ELR (cell line): ENCODE measurements at regions not wholly inside any gene's neighbourhood (a gene's known extent, or its start where the extent isn't known, plus 50 kb on each side); places are given as distances from the start of the nearest gene placed in this dataset.

ENCODE experiments used
- DNase-seq: peaks from one replicate; pipeline ENCODE4 v3.0.0-alpha.2; 2015; ENCODE audit warnings: low read depth

DNA sequence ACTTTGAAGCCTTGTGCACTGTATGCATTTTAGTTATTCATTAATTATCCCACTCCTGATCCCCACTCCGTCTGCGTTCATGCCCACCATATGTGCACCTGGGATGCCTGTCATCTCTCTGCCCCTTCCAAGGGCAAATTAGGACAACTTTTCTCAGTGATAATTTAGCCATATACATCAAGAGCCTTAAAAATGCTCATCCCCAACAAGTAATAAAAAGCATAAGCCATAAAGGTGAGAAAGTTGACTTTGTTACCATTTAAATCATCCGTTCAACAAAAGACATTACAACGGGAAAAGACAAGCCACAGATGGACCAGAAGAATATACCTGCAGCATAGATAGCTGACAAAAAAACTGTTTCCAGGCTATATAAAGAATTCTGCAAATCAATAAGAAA lies 131.4 kb upstream of the LINGO1 start:
- no peak for DNase-seq

DNA sequence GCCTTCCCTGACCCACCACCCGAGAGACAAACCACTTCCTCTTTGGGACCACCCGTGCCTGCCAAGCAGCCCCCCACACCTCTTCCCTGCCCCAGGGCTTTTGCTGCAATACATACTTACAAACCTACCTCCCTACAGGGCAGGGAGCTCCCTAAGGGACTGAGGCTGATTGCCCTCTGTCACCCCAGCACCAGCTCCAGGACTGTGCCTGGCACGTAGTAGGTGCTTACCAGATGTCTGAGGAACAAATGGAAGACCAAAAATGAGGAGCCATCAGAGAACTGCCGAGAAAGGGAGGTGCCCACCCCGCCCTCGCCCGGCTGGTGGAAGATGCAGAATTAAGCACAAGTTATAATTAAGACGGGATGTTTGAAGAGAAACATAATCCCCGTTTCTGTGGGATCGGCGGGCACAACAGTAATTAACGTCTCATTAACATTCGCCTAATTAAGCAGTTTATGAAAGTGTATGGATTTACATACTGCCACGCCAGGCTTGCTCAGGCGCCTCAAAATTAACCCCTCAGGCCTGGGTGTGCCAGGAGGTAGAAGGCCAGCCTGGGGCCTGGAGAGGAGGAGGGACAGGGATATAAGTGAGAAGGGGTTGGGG lies 130.1 kb upstream of the LINGO1 start:
- no peak for DNase-seq

DNA sequence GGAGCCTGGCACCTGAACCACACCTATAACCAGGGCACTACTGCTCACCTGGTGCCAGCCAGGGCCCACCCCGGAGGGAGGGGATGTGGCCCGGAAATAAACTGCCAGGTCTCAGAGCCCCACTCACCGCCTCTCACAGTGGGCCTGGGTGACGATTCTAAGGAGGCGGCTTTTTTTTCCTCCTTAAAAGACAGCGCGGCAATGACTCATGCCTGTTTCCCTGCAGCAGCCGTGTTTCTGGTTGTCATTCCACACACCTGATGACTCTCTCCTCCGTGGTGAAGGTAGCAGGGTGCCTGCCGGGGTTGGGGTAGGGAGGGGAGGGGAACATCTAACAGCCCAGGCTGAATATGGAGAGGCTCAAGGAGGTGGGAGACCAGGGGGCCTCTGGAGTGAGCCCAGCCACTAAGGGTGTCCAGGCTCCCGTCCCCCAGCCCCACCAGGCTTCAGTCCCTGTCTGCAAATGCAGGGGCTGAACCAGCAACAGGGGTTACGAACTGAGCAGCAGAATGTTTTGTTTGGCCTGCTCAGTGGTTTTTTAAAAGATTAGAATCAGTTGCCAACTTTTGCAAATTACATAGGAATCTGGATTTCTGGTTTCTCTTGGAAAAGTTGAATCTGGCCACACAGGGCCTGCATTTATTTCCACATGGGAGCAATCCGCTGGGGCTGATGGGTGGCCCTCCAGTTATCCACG lies 127.3 kb upstream of the LINGO1 start:
- no peak for DNase-seq

DNA sequence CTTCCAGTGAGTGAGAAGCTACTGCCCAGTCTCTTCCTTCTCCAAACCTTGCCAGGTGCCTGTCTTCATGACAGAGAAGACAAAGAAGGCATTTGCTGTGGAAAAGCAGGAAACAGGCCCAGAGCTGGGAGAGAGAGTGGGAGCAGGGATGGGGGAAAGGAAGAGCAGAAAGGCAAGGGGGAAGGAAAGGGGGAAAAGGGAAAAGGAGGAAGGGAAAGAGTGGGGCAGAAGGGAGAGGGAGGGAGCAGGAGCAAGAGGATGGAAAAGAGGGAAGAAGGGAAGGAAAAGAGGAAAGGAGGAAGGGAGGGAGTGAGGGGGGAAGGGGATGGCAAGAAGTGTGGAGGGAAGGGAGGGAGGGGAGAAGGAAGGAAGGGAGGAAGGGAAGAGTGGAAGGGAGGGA lies 121.2 kb upstream of the LINGO1 start:
- no peak for DNase-seq

DNA sequence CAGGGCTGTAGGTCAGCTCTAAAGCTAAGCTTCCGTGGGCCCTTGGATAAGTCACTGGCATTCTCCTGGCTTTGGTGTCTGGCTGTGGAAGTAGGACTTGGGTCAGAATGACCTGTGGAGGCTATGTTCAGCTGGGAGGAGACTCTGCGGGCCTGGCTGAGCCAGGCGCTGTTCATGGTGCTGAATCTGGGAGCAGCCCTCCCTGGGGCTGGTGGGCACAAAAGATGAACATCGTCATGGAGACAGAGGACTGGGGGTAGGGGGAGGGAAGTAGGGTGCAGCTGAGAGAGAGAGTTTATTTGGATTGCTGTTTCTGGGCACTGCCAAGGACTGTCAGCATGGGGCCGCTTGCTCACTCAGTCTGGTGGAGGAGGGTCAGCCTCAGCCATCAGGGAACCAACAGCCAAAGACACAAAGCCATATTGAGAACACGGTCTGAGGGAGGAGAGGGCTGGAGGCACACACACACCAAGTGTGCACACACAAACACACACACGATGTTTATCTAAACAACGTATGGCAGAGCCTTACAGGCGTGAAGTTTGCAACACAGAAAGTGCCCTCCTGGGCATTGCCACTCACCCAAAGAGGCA lies 120.7 kb upstream of the LINGO1 start:
- DNase-seq = peak; percentile 18

DNA sequence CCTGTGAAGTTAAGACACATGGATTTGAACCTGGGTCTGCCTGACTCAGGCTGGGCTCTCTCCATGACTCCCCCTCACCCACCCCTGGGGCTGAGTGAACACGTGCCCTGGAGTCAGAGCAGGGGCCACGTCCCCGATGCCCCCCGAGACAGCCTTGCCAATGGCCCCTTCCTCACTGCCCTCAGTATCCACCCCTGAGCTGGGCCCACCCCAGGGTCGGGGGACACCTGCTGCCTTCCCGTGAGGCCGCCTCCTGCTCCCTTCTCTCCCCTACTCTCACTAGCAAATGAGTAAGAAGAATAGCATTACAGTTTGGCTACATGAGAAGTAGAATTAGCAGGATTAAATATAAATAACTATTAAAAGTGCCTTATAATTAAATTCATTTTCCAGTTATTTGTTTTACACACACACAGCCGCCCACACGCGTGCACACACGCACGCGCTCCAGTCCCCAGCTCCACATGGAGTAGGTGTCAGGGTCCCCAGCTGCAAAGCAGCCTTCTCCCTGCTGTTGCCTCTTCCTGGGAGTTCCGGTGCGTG lies 117.4 kb upstream of the LINGO1 start:
- no peak for DNase-seq

DNA sequence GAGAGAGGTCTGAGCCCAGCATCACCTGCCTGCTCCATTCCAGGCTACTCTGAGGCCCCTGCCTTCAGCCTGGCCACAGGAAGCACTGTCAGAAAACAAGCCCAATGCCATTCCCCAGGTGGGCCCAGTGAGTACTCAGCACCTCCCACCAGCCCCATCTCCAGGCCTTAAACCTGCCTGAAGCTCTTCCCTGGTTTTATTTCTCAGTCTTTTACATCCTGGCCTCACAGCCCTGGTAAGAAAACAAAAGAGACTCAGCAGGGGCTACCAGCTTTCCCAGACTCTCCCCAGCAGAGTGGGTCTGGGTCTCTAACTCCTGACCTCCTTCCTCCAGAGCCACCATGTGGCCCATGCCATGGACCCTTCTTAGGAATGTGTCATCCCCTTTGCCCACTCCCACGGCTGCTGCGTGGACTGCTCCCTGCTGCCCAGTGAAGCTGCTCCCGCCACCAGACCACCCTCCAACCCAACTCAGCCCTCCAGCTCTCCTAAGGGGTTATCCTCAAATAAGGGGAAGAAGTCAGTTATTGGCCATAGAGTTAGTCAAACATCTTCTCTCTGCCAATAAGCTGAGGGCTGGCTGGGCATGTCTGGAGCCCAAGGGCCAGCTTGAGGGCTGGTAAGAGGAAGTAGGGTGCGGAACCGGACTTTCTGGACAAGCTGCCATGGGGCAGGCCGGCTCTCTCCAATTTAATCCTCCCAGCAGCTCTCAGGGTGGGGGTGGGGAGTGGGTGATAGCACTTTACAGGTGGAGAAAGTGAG lies 116.7 kb upstream of the LINGO1 start:
- DNase-seq = no peak

DNA sequence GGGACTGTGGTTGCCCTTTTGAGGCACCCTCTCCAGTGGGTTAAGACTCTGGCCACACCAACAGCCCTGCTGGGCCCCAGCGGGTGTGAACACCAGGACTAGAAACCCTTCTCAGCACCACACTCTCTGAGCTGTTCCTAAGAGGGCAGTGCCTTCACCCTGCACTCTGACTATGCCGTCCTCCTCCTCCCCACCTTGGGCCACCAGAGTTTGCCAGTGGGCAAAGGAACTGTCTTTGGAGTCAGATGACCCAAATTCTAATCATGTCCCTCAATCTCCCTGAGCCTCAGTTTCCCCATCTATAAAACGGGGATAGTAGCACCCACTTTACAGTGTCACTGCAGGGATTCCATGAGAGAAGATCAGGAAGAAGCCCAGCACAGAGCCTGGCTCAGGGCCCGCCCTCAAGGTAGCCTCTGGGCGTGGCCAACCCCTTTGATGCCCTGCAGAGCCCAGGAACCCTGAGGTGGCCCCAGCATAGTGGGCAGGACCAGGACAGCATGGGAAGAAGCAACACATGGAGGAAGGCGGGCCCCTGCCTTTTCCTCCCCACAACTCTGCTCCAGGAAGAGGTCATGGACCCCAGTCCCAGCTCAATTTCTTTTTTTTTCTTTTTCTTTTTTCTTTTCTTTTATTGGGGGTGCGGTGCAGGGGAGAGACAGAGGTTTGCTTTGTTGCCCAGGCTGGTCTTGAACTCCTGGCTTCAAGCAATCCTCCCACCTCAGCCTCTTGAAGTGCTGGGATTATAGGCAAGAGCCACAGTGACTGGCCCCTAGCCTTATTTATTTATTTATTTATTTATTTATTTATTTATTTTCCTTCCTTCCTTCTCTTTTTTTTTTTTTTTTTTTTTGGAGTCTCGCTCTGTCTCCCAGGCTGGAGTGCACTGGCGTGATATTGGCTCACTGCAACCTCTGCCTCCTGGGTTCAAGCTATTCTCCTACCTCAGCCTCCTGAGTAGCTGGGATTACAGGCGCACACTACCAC lies 115.7 kb upstream of the LINGO1 start:
- DNase-seq = no peak

DNA sequence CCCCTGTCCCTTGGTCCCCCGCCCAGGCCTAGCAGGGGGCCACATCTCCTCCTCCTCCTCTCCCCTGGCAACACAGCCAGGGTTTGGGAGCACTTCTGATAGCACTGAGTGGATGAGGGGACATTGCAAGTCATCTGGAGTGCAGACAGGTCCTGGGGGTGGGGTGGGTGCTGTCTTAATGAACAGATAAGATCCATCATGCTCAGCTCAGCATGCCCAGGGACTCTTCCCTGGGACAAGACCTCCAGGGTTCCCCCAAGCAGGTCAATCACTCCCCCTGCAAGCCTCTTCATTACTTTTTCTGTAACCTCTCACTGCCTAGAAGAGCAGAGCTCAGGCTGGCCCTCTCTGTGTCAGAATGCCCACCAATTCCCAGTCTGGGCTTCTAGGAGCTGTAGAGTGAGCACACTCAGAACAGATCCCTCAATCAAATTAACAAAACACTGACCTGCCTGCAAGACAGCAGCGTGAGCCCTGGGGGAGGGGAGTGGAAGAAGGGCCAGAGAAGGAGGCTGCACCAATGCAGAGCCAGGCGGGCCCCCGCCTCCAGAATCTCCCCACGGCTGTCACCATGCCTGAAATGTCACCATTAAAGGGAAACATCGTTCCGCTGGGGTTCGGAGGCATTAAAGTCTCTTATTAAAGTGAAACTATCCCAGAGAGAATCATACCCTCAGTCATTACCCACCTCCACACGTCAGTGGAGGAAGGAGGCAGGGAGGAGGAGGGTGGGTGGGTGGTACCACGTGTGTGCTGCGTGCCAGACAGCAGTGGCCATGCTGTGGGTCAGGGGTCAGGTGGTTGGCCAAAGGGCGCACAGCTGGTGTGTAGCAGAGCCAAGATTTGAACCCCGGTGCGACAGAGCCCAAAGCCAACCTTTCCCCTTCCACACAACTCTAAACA lies 114.7 kb upstream of the LINGO1 start:
- DNase-seq = no peak

DNA sequence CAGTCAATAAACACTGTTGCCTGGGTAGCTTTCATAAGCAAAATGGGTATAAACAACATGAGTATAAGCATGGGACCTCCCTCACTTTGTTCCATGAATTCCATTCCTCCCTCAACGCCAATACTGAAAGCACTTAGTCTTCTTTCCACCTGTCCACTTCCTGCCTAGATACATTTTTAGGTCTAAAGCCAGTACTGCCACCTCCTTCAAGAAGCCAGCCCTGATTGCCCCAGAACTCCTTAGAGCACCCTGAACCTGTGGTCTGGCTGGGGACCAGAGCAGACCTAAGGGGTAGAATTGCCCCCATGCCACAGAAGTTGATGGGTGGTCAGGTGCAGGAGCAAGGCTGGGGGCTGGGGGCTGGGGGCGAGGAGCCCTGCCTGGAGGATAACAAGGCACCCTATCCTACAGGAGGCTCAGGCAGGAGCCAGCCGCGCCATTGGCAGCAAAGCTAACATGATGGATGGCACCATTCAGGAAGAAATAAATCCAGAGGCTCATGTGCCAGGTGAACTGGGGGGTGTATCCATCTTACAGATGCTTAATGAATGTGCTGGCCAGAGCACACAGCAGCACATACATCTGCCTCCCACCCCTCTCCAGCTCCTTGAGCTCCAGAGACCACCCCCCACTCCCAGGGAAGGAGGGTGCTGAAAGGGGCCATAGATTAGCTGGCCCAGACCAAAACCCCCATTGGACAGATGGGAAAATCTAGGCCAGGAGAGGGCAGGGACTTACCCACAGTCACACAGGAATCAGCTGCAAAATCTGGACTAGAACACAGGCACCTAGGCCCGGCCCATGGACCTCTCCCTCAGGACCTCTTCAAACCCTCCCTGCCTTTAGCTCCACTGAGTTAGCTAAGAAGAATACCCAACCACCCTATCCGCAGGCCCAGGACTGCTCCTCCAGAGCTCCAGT lies 113.8 kb upstream of the LINGO1 start:
- DNase-seq = no peak

DNA sequence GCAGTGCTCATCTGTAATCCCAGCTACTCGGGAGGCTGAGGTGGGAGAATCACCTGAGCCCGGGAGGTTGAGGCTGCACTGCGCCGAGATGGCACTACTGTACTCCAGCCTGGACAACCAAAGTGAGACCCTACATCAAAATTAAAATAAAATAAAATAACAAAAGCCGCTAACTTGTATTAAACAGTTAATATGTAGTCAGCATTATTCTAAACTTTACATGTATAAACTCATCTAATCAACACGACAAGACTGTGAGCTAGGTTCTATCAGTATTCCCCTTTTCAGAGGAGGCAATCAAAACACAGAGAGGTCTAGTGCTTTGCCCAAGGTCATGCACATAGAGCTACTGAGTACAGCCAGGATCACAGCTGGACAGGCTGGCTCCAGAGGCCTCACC lies 111.7 kb upstream of the LINGO1 start:
- no peak for DNase-seq

DNA sequence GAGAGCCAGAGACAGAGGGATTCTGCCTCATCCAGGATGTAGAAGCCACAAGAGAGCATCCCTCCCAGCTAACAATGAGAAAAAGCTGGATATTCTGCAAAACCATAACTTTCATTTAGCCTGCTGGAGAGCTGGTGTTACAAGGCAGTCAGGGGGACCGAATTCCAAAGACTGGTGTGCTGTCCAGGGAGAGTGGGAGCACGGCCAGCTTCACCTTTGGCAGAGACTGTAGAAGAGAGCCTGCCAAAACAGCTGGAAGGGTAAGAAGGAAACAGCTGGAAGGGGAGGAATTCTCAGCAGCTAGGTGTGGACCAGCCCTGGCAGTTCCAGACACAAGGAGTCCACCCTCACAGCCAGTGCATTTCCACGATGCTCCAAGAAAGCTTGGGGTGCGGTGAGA lies 109.9 kb upstream of the LINGO1 start:
- no peak for DNase-seq

DNA sequence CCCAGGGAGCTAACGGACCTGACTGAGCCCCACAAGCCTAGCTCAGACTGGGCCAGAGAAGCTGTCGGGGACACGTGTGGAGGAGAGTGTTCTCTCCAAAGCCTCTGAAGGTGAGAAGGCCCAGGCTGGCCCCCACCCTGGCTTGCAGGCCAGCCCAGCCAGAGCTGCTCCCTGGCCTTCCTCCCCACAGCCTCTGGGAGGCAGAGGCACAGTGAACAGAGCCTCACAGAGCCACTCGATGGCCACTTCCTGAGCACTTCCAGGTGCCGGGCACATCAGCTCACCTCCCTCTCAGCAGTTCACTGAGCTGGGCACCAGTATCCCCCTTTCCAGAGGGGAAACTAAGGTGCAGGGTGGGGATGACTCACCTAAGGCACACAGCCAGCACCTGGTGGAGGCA lies 109.4 kb upstream of the LINGO1 start:
- DNase-seq = no peak

DNA sequence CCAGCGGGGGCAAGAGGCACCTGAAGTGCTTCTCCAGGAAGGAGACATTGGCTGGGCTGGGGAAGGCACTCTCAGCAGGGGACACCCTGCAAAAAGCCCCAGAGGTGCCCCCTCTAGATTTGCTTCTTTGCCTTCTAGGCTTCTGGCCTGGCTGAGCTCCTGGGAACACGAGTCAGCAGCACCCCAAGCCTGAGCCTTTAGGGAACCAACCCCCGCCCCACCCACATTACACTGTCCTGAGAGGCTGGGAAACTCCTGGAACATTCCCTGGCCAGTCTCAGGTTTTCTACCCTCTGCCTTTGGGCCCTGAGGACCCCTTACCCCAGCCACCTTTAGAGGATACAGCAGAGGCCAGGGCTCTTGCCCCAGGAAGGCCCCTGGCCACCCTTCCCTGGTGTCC lies 108.4 kb upstream of the LINGO1 start:
- no peak for DNase-seq

DNA sequence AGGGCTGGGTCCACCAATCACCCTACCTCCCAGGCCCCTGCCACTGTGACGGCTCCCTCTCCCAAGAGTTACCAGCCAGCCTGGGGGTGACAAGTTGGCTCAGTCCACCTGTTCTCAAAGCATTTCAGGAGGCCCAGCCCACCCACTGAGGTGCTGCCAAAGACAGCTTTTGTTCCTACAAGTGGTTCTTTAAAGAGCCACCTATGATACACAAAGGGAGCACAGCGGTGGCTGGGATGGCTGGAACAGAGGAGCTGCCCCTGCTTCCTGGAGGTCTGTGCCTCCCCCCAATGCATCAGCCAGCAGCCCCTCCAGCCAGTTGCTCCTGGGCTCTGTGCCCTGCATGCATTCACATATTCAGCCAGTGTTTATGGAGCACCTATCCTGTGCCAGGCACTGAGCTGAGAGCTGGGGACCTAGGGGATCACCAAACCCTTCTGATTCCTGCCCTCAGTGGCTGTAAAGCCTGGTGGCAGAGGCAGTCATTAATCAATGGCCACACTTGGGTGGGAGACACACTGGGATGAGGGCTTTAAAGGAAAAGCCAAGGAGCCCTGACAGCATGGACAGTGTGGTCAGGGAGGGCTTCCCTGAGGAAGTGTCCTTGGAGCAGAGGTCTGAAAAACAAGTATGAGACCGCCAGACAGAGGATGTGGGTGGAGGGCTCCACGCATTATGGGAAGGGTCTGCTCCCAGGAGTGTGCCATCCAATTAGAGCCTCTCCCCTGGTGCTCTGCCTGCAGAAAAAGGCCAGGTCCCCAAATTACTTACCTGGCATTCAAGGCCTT lies 107.1 kb upstream of the LINGO1 start:
- DNase-seq = no peak

DNA sequence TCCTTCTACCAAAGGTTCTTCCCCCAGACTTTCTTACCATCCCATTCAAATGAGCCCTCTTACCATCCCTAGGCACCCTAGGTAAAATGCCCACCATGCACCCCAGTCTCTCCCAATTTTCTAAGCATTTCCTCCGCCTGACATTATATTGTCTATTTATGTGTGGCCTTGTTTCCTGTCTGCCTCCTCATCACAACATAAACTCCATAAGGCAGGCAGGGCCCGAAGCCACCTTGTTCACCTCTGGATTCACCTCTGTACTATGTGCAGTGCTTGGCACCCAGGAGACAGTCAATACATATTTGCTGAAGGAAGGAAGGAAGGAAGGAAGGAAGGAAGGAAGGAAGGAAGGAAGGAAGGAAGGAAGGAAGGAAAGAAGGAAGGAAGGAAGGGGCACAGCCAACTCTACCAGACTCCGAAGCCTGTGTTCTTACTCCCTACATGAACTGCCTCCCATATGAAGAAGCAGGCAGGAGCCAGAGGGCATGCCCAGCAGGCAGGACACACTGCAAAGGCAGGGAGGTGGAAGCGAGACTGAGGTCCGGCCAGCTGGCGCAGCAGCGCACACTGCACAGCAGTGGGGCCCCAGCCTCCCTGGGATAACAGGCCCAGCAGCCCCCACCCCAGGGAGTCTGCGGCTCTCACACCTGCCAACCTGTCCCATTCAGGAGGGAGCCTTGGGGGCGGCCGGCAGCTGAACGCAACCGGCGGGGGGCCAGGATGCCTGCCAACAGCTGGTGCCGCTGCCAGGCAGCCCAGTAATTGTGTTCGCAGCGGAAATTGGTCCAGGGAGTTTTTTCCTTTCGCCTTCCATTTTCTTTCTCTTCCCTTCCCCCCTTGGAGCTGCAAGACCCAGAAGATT lies 106.0 kb upstream of the LINGO1 start:
- DNase-seq = no peak

DNA sequence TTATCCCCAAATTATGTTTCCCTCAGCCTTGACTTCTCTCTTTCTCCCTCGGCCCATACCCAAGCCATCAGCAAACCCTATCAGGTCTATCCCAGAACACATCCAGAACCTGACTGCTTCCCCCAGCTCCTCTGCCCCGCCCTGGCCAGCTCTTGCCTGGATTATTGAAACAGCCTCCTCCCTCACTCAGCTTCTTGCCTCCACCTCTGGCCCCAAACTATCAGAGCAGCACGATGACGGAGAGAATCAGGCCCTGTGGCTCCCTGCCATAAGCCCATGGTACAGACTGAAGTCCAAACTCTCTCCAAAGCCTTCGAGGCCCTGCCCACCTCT lies 105.3 kb upstream of the LINGO1 start:
- no peak for DNase-seq
